ENCODE measurements at regions not wholly inside any gene's neighbourhood (a gene's known extent, or its start where the extent isn't known, plus 50 kb on each side); places are given as distances from the start of the nearest gene placed in this dataset.

- no peak for TF ChIP-seq CTCF (IDR thresholded peaks at IDR 0.05)
- TF ChIP-seq ESRRA (CRISPR knock-in tag; IDR thresholded peaks at IDR 0.05; ENCODE audit: borderline replicate concordance): no peak
- no peak for TF ChIP-seq ETV6 (CRISPR knock-in tag; IDR thresholded peaks at IDR 0.05)
- no peak for TF ChIP-seq E2F1 (CRISPR knock-in tag; IDR thresholded peaks at IDR 0.05)
- no peak for TF ChIP-seq TCF7 (CRISPR knock-in tag; IDR thresholded peaks at IDR 0.05; ENCODE audit: low read depth)
- TF ChIP-seq CREM (CRISPR knock-in tag; IDR thresholded peaks at IDR 0.05): no peak
- TF ChIP-seq, protein P1, sequence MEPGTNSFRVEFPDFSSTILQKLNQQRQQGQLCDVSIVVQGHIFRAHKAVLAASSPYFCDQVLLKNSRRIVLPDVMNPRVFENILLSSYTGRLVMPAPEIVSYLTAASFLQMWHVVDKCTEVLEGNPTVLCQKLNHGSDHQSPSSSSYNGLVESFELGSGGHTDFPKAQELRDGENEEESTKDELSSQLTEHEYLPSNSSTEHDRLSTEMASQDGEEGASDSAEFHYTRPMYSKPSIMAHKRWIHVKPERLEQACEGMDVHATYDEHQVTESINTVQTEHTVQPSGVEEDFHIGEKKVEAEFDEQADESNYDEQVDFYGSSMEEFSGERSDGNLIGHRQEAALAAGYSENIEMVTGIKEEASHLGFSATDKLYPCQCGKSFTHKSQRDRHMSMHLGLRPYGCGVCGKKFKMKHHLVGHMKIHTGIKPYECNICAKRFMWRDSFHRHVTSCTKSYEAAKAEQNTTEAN (CRISPR knock-in tag; IDR thresholded peaks at IDR 0.05): no peak
Measured at GRCh38 chr2:21837168-21837960, 713.6 kb downstream of the TDRD15 start.

Measured in WTC11 (cell line).